ENCODE measurements at regions not wholly inside any gene's neighbourhood (a gene's known extent, or its start where the extent isn't known, plus 50 kb on each side); places are given as distances from the start of the nearest gene placed in this dataset.

GRCh38 chr1:115924770-115925169 lies 51.5 kb upstream of the SLC22A15 start:
- no peak for TF ChIP-seq CTCF (IDR thresholded peaks at IDR 0.05; ENCODE audit: insufficient read depth, low read depth, low read length)
- no peak for TF ChIP-seq EZH2 (IDR thresholded peaks at IDR 0.05; ENCODE audit: insufficient read depth, low read length)

Data from astrocyte (in vitro differentiated cells and primary cell).